A673 (cell line): ENCODE measurements at regions not wholly inside any gene's neighbourhood (a gene's known extent, or its start where the extent isn't known, plus 50 kb on each side); places are given as distances from the start of the nearest gene placed in this dataset.

Experiments used
- CTCF ChIP-seq: fragments of 300-800, 200-600 bp; sonication (generic); conservative IDR thresholded peaks from 2 replicates; pipeline ENCODE4 v1.5.1; 2017; ENCODE audit warnings: low read depth, mild to moderate bottlenecking, antibody characterized with exemption, low read length, moderate library complexity, mixed read lengths
- EZH2 ChIP-seq: fragments of 200-600 bp; sonication (generic); IDR thresholded peaks from 2 replicates; pipeline ENCODE4 v1.6.1; 2017; ENCODE audit warnings: borderline replicate concordance, low read depth, mild to moderate bottlenecking, mixed read lengths, antibody characterized with exemption, low read length; ENCODE audit not compliant: poor library complexity, severe bottlenecking

GRCh38 chr4:95732061-95732460 lies 107.8 kb upstream of the PDHA2 start:
- TF ChIP-seq CTCF = no peak
- no peak for TF ChIP-seq EZH2
